ENCODE measurements at regions not wholly inside any gene's neighbourhood (a gene's known extent, or its start where the extent isn't known, plus 50 kb on each side); places are given as distances from the start of the nearest gene placed in this dataset.

DNA sequence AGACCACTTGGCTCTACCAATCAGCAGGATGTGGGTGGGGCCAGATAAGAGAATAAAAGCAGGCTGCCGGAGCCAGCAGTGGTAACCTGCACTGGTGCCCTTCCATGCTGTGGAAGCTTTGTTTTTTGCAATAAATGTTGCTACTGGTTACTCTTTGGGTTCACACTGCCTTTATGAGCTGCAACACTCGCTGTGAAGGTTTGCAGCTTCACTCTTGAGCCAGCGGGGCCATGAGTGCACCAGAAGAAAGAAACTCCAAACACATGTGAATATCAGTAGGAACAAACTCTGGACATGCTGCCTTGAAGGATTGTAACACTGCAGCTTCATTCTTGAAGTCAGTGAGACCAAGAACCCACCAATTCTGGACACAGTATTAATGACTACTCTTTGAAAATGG is 89.9 kb upstream of the MBOAT1 start:
- Histone ChIP-seq H3K4me3 (ENCODE audit: low read depth in 2 of 2, low read length in 2 of 2) (no peak overlapping the region), H3K4me1 (ENCODE audit: control insufficient read depth, insufficient read depth, low read length) (no peaks in the 10 kb centered on the region), H3K27ac (ENCODE audit: low read length) (no peak overlapping the region), H3K27me3 (ENCODE audit: control insufficient read depth, insufficient read depth, low read length) (no peaks in the 10 kb centered on the region), H3K9me3 (ENCODE audit: control insufficient read depth, insufficient read depth, low read depth, low read length) (no peaks in the 10 kb centered on the region), H3K36me3 (ENCODE audit: control insufficient read depth, insufficient read depth, low read length) (no peaks in the 10 kb centered on the region)
- in situ Hi-C loops (cut with HindIII; ENCODE audit: low pct_unique_long_range_greater_than_20kb, low sequenced_read_pairs), result no loop called here
- BruUV-seq (replicated peaks), result no TSS peak
- TF ChIP-seq REST (IDR thresholded peaks at IDR 0.05; ENCODE audit: insufficient read depth in 1 of 2, low read depth in 2 of 2, low read length in 1 of 2) (no peak), POLR2AphosphoS5 (IDR thresholded peaks at IDR 0.05; ENCODE audit: low read depth, low read length) (no peak), CTCF (IDR thresholded peaks at IDR 0.05) (no peak), TCF7L2 (IDR thresholded peaks at IDR 0.05; ENCODE audit: low read depth, low read length) (no peak), SIN3A (IDR thresholded peaks at IDR 0.05; ENCODE audit: borderline replicate concordance, insufficient read depth, low read depth, low read length) (no peak)
- ChIA-PET POLR2A (no interaction called here), CTCF (no interaction called here)
- DNase-seq (ENCODE audit: low read depth, low spot score) (no peak), ATAC-seq (no peak)
- intact Hi-C loops (cut with micrococcal nuclease; ENCODE audit: unreplicated experiment), result no loop called here

- CTCF ChIA-PET, result no interaction called here
- DNase-seq (ENCODE audit: low read depth, low spot score), result no peak
- Histone ChIP-seq H3K4me1 (ENCODE audit: control insufficient read depth, insufficient read depth, low read length) (no peaks in the 10 kb centered on the region), H3K27ac (ENCODE audit: low read length) (no peak overlapping the region), H3K36me3 (ENCODE audit: control insufficient read depth, insufficient read depth, low read length) (no peaks in the 10 kb centered on the region), H3K4me3 (ENCODE audit: low read depth in 2 of 2, low read length in 2 of 2) (no peak overlapping the region), H3K9me3 (ENCODE audit: control insufficient read depth, insufficient read depth, low read depth, low read length) (no peaks in the 10 kb centered on the region), H3K27me3 (ENCODE audit: control insufficient read depth, insufficient read depth, low read length) (no peaks in the 10 kb centered on the region)
- in situ Hi-C loops (cut with HindIII; ENCODE audit: low pct_unique_long_range_greater_than_20kb, low sequenced_read_pairs) (no loop called here), intact Hi-C loops (cut with micrococcal nuclease; ENCODE audit: unreplicated experiment) (no loop called here)
- POLR2A ChIA-PET, result no interaction called here
- TF ChIP-seq REST (IDR thresholded peaks at IDR 0.05; ENCODE audit: insufficient read depth in 1 of 2, low read depth in 2 of 2, low read length in 1 of 2) (no peak), CTCF (IDR thresholded peaks at IDR 0.05) (no peak), POLR2AphosphoS5 (IDR thresholded peaks at IDR 0.05; ENCODE audit: low read depth, low read length) (no peak), TCF7L2 (IDR thresholded peaks at IDR 0.05; ENCODE audit: low read depth, low read length) (no peak), SIN3A (IDR thresholded peaks at IDR 0.05; ENCODE audit: borderline replicate concordance, insufficient read depth, low read depth, low read length) (no peak)
- ATAC-seq, result no peak
- BruUV-seq (replicated peaks), result no TSS peak
These were observed 90.5 kb upstream of the MBOAT1 start for GRCh38 chr6:20302702-20303251.
